GM23248 (cell line): ENCODE measurements at regions not wholly inside any gene's neighbourhood (a gene's known extent, or its start where the extent isn't known, plus 50 kb on each side); places are given as distances from the start of the nearest gene placed in this dataset.
"Not testable (repeated sequence)": the region's sequence is repeated elsewhere in the genome, so short reads cannot be mapped to it uniquely, and the experiment has no call there.

Experiments
- DNase-seq: peaks from one replicate; pipeline ENCODE4 v3.0.0-alpha.2; 2015
- H2AFZ ChIP-seq: fragments of 200-600 bp; sonication (generic); 2 replicates; pipeline ENCODE4 v1.6.1; 2016; ENCODE audit warnings: antibody characterized with exemption
- H3F3A ChIP-seq: fragments of 200-600 bp; sonication (generic); 2 replicates; pipeline ENCODE4 v1.6.1; 2016; ENCODE audit warnings: mild to moderate bottlenecking, antibody characterized with exemption, mixed run types; ENCODE audit not compliant: insufficient read depth
- H3K27ac ChIP-seq: fragments of 200-600 bp; sonication (generic); 2 replicates; pipeline ENCODE4 v1.5.1; 2016; ENCODE audit warnings: mild to moderate bottlenecking
- H3K27me3 ChIP-seq: fragments of 200-600 bp; sonication (generic); replicated peaks from 2 replicates; pipeline ENCODE4 v1.6.1; 2016; ENCODE audit warnings: mild to moderate bottlenecking; ENCODE audit not compliant: insufficient read depth
- H3K36me3 ChIP-seq: fragments of 200-600 bp; sonication (generic); 2 replicates; pipeline ENCODE4 v1.6.1; 2016; ENCODE audit warnings: low read depth, mild to moderate bottlenecking
- H3K4me1 ChIP-seq: fragments of 200-600 bp; sonication (generic); 2 replicates; pipeline ENCODE4 v1.6.1; 2016; ENCODE audit warnings: mild to moderate bottlenecking; ENCODE audit not compliant: insufficient read depth
- H3K4me2 ChIP-seq: fragments of 200-600 bp; sonication (generic); one replicate; pipeline ENCODE4 v1.6.1; 2016; ENCODE audit warnings: mild to moderate bottlenecking; ENCODE audit not compliant: unreplicated experiment
- H3K4me3 ChIP-seq: fragments of 200-600 bp; sonication (generic); 2 replicates; pipeline ENCODE4 v1.5.1; 2016; ENCODE audit warnings: mild to moderate bottlenecking
- H3K79me2 ChIP-seq: fragments of 200-600 bp; sonication (generic); 2 replicates; pipeline ENCODE4 v1.6.1; 2016; ENCODE audit warnings: mild to moderate bottlenecking; ENCODE audit not compliant: insufficient read depth
- H3K9ac ChIP-seq: fragments of 200-600 bp; sonication (generic); 2 replicates; pipeline ENCODE4 v1.6.1; 2016; ENCODE audit warnings: mild to moderate bottlenecking
- H3K9me2 ChIP-seq: fragments of 200-600 bp; sonication (generic); 2 replicates; pipeline ENCODE4 v1.6.1; 2016; ENCODE audit warnings: mixed run types, mild to moderate bottlenecking, moderate library complexity; ENCODE audit not compliant: insufficient read depth
- H3K9me3 ChIP-seq: fragments of 200-600 bp; sonication (generic); one replicate; pipeline ENCODE4 v1.6.1; 2017; ENCODE audit warnings: low read depth
- H4K20me1 ChIP-seq: fragments of 200-600 bp; sonication (generic); 2 replicates; pipeline ENCODE4 v1.6.0; 2016; ENCODE audit not compliant: insufficient read depth
- EZH2 ChIP-seq: fragments of 200-600 bp; sonication (generic); IDR thresholded peaks from 2 replicates; pipeline ENCODE4 v1.6.1; 2018; ENCODE audit warnings: antibody characterized with exemption, mild to moderate bottlenecking; ENCODE audit not compliant: insufficient read depth, poor library complexity, severe bottlenecking
- EZH2phosphoT487 ChIP-seq: fragments of 200-600 bp; sonication (generic); IDR thresholded peaks from 2 replicates; pipeline ENCODE4 v1.6.1; 2018; ENCODE audit warnings: antibody characterized with exemption, moderate library complexity, mild to moderate bottlenecking, low read depth; ENCODE audit not compliant: insufficient read depth
- WGBS, 2 experiments: methylation state at CpG; one replicate each; pipeline ENCODE4 v1.1.6; 2015 to 2017; ENCODE audit warnings: low lambda C conversion rate in 2 of 2, low coverage in 1 of 2; ENCODE audit errors: missing lambda C conversion rate in 2 of 2; 5-methylcytosine and 5-hydroxymethylcytosine counted together
- in situ Hi-C: fragments of 300-500 bp; cut with MboI; formaldehyde crosslinking; loops from 2 replicates; pipeline ENCODE4 v1.15.0; 2020

GRCh38 chr2:140076164-140076563 is 1296.0 kb upstream of the NXPH2 start:
- H3K36me3 ChIP-seq = no peaks in the 10 kb centered on the region
- in situ Hi-C loops = no loop called here

GRCh38 chr2:140073763-140074162 is 1293.6 kb upstream of the NXPH2 start:
- H3K36me3 ChIP-seq, H3K9ac ChIP-seq, H3K4me1 ChIP-seq, H3K4me2 ChIP-seq, H3K27ac ChIP-seq, H3K27me3 ChIP-seq, DNase-seq, H3K4me3 ChIP-seq, H4K20me1 ChIP-seq, in situ Hi-C loops, H3K9me2 ChIP-seq, H2AFZ ChIP-seq, H3F3A ChIP-seq, H3K79me2 ChIP-seq, H3K9me3 ChIP-seq: not testable (repeated sequence)
- 85 to 86% methylated on average over 20 to 29 of the region's 30 CpGs for WGBS, 2 experiments

More at GRCh38 chr2:140076164-140076563, 1296.0 kb upstream of the NXPH2 start:
- H3K4me3 ChIP-seq = no peak overlapping the region
- no peaks in the 10 kb centered on the region for H3K4me1 ChIP-seq
- no peaks in the 10 kb centered on the region for H3K9me3 ChIP-seq
- H2AFZ ChIP-seq = no peak overlapping the region
- no peak overlapping the region for H3K4me2 ChIP-seq
- TF ChIP-seq EZH2phosphoT487 (no peak), EZH2 (no peak)
- H3K9me2 ChIP-seq = no peaks in the 10 kb centered on the region
- H4K20me1 ChIP-seq = no peaks in the 10 kb centered on the region
- no peaks in the 10 kb centered on the region for H3K27me3 ChIP-seq
- DNase-seq = no peak
- H3F3A ChIP-seq = no peaks in the 10 kb centered on the region
- H3K79me2 ChIP-seq = no peaks in the 10 kb centered on the region
- 19 to 24% methylated on average over 2 of the region's 2 CpGs for whole genome bisulfite sequencing, 2 experiments
- no peak overlapping the region for H3K9ac ChIP-seq
- H3K27ac ChIP-seq = no peak overlapping the region

GRCh38 chr2:140067661-140068060 is 1287.5 kb upstream of the NXPH2 start:
- WGBS, 2 experiments = 21 to 32% methylated on average over 1 of the region's 1 CpG
- H3K27ac ChIP-seq = no peak overlapping the region
- H3K27me3 ChIP-seq = no peaks in the 10 kb centered on the region
- H2AFZ ChIP-seq = no peak overlapping the region
- no peak overlapping the region for H3K4me3 ChIP-seq
- H3K9me2 ChIP-seq = no peaks in the 10 kb centered on the region
- no peaks in the 10 kb centered on the region for H3K9me3 ChIP-seq
- H3K4me1 ChIP-seq = no peaks in the 10 kb centered on the region
- H3F3A ChIP-seq = no peaks in the 10 kb centered on the region
- H3K9ac ChIP-seq = no peak overlapping the region
- DNase-seq = no peak
- H3K79me2 ChIP-seq = no peaks in the 10 kb centered on the region
- in situ Hi-C loops = no loop called here
- H4K20me1 ChIP-seq = no peaks in the 10 kb centered on the region
- H3K4me2 ChIP-seq = no peak overlapping the region
- no peaks in the 10 kb centered on the region for H3K36me3 ChIP-seq
- no peak for TF ChIP-seq EZH2
- no peak for TF ChIP-seq EZH2phosphoT487

DNA sequence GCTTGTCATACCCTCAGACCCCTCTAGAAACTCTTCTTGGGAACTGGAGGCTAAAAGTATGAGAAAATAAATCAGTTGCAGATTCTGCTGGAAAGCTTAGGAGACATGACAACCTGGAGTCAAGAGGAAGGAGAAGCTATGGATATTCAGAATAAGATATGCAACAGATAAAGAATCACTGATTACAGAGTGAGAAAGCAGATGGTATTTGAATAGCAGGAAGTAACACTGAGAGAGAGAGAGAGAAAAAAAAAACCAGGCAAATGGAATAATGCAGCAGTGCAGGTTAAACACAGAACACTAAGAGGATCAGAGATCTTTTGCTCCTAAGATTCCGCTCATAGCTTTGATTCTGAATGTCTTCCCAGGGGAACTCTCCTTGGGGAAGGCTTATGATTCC is 1284.1 kb upstream of the NXPH2 start:
- Histone ChIP-seq H3K9me2 (no peaks in the 10 kb centered on the region), H3K79me2 (no peaks in the 10 kb centered on the region), H3K36me3 (no peaks in the 10 kb centered on the region), H3K9me3 (no peaks in the 10 kb centered on the region), H3K27ac (no peak overlapping the region), H3K4me3 (no peak overlapping the region), H3K4me1 (no peaks in the 10 kb centered on the region), H3K4me2 (no peak overlapping the region), H3F3A (no peaks in the 10 kb centered on the region), H3K27me3 (no peaks in the 10 kb centered on the region), H3K9ac (no peak overlapping the region), H4K20me1 (no peaks in the 10 kb centered on the region), H2AFZ (no peak overlapping the region)
- WGBS, 2 experiments = 36 to 45% methylated on average over 1 of the region's 1 CpG
- in situ Hi-C loops = no loop called here
- no peak for DNase-seq
- no peak for TF ChIP-seq EZH2
- TF ChIP-seq EZH2phosphoT487 = no peak

DNA sequence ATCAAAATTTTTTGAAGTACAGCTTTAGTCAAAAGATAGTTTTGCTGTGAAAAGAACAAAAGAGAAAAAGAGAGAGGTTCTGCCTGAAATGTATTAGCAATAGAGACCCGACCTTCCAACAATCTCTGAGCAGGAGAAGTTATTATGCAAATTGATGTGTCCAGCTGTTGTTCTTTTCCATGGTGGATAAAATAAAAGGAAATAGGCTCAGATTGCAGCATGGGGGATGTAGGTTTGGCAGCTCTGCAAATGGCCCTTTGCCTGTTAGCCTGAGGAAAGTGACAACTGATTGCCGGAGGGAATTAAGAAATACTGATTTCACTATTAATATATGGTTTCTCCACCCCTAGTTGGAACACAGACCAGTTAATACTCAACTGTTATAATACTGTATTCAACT is 1283.2 kb upstream of the NXPH2 start:
- Histone ChIP-seq H3K9me2 (no peaks in the 10 kb centered on the region), H3F3A (no peaks in the 10 kb centered on the region), H3K9ac (no peak overlapping the region), H2AFZ (no peak overlapping the region), H3K27ac (no peak overlapping the region), H3K27me3 (no peaks in the 10 kb centered on the region), H3K4me2 (no peak overlapping the region), H3K9me3 (no peaks in the 10 kb centered on the region), H3K36me3 (no peaks in the 10 kb centered on the region), H3K4me3 (no peak overlapping the region), H3K79me2 (no peaks in the 10 kb centered on the region), H4K20me1 (no peaks in the 10 kb centered on the region), H3K4me1 (no peaks in the 10 kb centered on the region)
- 0 to 3% methylated on average over 2 of the region's 2 CpGs for WGBS, 2 experiments
- DNase-seq = no peak
- in situ Hi-C loops = no loop called here
- no peak for TF ChIP-seq EZH2
